Skeletal muscle satellite cell (primary cell): ENCODE measurements at regions not wholly inside any gene's neighbourhood (a gene's known extent, or its start where the extent isn't known, plus 50 kb on each side); places are given as distances from the start of the nearest gene placed in this dataset.
"Not testable (repeated sequence)": the region's sequence is repeated elsewhere in the genome, so short reads cannot be mapped to it uniquely, and the experiment has no call there.

ENCODE experiments used
- H3K27me3 ChIP-seq: 2 replicates; pipeline ENCODE4 v1.7.0; 2013; ENCODE audit warnings: low read length; ENCODE audit not compliant: control insufficient read depth, insufficient read depth
- H3K36me3 ChIP-seq: 2 replicates; pipeline ENCODE4 v1.7.0; 2013; ENCODE audit warnings: mild to moderate bottlenecking, control low read depth, low read length; ENCODE audit not compliant: insufficient read depth
- H3K4me1 ChIP-seq: 2 replicates; pipeline ENCODE4 v1.7.0; 2013; ENCODE audit warnings: low read length; ENCODE audit not compliant: control insufficient read depth, insufficient read depth
- H3K4me2 ChIP-seq: 2 replicates; pipeline ENCODE4 v1.7.0; 2013; ENCODE audit warnings: mild to moderate bottlenecking, low read length
- H3K4me3 ChIP-seq: 2 replicates; pipeline ENCODE4 v1.7.0; 2013; ENCODE audit warnings: low read length
- H3K9ac ChIP-seq: 2 replicates; pipeline ENCODE4 v1.7.0; 2013; ENCODE audit warnings: mild to moderate bottlenecking, low read depth, low read length, moderate library complexity
- H3K9me3 ChIP-seq: replicated peaks from 2 replicates; pipeline ENCODE4 v1.7.0; 2013; ENCODE audit warnings: mild to moderate bottlenecking, control low read depth, low read length

DNA sequence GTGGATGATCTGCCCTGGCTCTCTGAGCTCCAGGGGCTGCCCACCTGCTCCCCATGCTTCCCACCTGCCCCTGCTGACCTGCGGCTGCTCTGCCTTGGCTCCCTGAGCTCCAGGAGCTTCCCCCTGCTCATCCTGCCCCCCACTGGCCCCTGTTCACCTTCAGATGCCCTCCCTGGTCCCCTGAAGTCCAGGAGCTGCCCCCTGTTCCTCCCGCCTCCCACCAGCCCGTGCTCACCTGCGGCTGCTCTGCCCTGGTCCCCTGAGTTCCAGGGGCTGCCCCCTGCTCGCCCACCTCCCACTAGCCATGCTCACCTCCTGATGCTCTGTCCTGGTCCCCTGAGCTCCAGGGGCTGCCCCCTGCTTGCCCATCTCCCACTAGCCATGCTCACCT is 219.7 kb downstream of the TMEM121 start:
- Histone ChIP-seq H3K9me3 (peaks cover 7% of the 10 kb centered on the region), H3K27me3 (no peaks in the 10 kb centered on the region), H3K4me2 (no peak overlapping the region), H3K36me3 (no peaks in the 10 kb centered on the region), H3K9ac (no peak overlapping the region), H3K4me1 (no peaks in the 10 kb centered on the region), H3K4me3 (no peak overlapping the region)

DNA sequence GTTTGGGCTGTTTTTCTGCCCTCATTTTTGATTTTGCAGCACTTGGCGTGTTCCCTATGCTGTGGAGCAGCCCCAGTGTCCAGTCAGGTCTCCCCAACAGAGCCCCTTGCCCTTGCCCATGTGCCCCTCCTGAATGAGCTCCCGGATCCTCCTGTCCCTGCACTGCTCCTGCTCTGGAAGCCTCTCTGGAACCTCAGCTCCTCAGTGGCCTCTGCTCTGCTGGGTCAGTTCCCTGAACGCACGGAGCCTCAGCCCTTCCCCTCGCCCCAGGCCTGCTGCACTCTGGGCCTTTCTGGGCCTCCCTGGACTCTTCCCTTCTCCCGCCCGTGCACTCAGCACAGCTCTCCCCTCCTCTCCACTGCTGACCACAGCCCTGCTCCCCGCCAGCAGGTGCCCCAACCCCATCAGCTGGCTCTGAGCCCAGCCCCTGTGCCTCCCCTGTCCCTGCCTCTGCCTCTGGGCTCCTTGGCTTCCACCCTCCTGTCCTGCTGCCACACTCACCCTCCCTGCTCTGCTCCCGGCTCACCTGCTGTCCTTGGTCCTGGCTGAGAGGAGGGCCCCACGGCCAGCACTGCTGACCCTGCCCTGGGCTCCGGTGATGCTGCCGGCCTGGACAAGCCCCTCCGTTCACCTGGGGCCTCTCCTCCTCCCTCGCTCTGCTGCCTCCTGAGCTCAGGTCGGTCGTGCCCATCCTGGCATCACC is 220.6 kb downstream of the TMEM121 start:
- not testable (repeated sequence) for H3K9me3 ChIP-seq, H3K4me2 ChIP-seq, H3K36me3 ChIP-seq, H3K9ac ChIP-seq, H3K4me1 ChIP-seq, H3K4me3 ChIP-seq, H3K27me3 ChIP-seq

DNA sequence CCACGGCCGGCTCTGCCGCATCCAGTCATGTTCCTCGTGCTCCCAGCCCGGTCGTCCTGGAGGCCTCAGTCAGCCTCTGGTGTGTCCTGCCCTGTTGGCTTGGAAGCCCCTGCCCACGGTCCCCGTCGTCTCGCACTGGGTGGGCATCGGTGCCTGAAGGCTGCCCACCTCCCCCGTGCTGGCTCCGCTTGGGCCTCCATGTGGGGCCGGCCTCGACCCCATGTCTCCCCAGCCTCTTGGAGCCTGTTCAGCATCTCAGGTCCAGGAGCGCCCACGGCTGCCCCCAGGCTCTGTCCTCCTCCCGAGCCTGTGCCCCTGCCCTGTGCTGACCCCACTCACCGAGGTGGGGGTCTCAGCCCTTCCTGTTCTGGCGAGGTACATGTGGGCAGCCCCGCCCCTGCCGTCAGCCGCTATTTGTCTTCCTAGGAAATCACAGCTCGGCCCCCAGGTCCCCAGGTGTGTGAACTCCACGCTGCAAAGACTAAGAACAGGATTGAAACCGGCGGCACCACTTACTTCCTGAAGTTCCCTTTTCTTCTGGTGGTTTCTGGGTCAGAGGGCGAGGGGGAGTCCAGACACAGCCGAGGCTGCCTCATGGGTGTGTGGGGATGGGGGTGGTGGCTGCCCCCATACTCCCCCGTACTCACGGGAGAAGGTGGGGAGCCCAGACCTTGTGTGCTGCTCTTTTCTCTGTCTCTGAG is 221.3 kb downstream of the TMEM121 start:
- not testable (repeated sequence) for H3K4me3 ChIP-seq, H3K9me3 ChIP-seq, H3K36me3 ChIP-seq, H3K9ac ChIP-seq, H3K4me1 ChIP-seq, H3K27me3 ChIP-seq, H3K4me2 ChIP-seq

DNA sequence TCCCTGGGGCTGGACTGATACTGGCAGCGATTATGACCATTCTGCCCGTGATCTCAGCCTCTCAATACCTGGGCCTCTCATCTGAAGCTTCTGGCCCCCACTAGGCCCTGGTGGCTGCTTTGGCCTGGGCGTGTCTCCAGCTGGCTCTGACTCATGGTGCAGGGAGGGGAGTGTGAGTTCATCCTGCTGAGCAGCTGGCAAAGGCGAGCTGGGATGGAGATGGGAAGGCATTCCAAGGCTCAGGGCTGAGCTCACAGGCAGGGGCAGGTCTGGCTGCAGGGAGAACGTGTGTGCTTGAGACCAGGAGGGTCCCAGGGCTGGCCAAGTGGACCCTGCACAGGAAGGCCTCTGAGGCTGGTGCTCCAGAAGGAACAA is 221.8 kb downstream of the TMEM121 start:
- H3K27me3 ChIP-seq = no peaks in the 10 kb centered on the region

DNA sequence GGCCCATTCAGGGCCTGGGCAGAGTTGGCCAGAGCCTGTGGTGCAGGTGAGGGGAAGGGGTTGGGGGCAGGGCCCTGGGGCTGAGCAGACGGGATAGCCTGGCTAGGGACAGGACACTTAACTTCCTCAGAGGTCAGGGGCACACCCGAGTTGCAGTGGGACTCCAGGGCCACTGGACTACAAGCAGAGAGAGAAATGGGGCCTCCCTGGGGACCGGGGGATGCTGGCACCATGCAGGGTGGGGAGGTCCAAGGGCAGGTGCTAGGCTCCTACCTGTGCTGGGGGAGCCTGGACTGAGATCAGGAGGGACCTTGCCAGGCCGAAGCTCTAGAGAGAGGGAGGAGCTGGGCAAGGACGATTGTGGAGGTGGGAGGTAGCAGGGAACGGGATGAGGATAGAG is 222.3 kb downstream of the TMEM121 start:
- not testable (repeated sequence) for H3K27me3 ChIP-seq, H3K36me3 ChIP-seq, H3K9me3 ChIP-seq, H3K4me1 ChIP-seq, H3K9ac ChIP-seq, H3K4me3 ChIP-seq, H3K4me2 ChIP-seq

More for the DNA sequence above, 221.8 kb downstream of the TMEM121 start:
- Histone ChIP-seq H3K4me1 (no peaks in the 10 kb centered on the region), H3K4me2 (no peak overlapping the region), H3K4me3 (no peak overlapping the region), H3K9me3 (peaks cover 7% of the 10 kb centered on the region), H3K36me3 (no peaks in the 10 kb centered on the region), H3K9ac (no peak overlapping the region)

DNA sequence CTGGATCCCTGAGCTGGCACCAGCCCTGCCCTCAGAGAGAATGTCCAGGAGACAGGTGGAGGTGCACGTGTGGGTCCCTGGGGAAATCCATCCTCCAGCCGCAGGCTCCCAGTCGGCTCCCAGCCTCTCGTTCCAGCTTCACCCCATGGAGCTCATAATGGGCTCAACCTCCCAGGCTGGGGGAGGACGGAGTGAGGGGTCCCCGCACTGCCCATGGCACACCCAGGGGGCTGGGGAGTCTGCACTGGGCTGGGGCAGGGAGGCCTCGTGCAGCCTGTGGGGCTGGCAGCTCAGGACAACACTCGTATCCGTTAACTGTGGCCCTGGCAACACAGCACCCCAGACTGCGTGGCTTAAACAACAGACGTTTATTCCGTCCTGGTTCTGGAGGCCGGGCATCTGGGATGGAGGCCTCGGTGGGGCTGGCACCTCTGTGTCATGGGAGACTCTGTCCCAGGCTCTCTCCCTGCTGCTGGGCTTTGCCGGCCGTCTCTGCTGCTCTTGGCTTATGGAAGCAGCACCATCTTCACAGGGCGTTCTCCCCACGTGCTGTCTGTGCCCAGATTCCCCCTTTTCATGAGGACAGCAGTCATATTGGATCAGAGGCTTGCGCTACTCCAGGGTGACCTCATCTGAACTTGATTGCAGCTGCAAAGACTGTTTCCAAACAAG is 223.6 kb downstream of the TMEM121 start:
- not testable (repeated sequence) for H3K9me3 ChIP-seq, H3K27me3 ChIP-seq, H3K4me1 ChIP-seq, H3K4me2 ChIP-seq, H3K36me3 ChIP-seq, H3K9ac ChIP-seq, H3K4me3 ChIP-seq

- not testable (repeated sequence) for H3K4me1 ChIP-seq
These were observed 224.9 kb downstream of the TMEM121 start for GRCh38 chr14:105751291-105751751.

GRCh38 chr14:105752420-105752819 is 226.0 kb downstream of the TMEM121 start:
- H3K36me3 ChIP-seq, H3K9ac ChIP-seq, H3K27me3 ChIP-seq, H3K4me2 ChIP-seq, H3K9me3 ChIP-seq, H3K4me3 ChIP-seq, H3K4me1 ChIP-seq: not testable (repeated sequence)

More at GRCh38 chr14:105751291-105751751, 224.9 kb downstream of the TMEM121 start:
- not testable (repeated sequence) for H3K36me3 ChIP-seq, H3K9ac ChIP-seq, H3K27me3 ChIP-seq, H3K4me3 ChIP-seq, H3K4me2 ChIP-seq, H3K9me3 ChIP-seq

DNA sequence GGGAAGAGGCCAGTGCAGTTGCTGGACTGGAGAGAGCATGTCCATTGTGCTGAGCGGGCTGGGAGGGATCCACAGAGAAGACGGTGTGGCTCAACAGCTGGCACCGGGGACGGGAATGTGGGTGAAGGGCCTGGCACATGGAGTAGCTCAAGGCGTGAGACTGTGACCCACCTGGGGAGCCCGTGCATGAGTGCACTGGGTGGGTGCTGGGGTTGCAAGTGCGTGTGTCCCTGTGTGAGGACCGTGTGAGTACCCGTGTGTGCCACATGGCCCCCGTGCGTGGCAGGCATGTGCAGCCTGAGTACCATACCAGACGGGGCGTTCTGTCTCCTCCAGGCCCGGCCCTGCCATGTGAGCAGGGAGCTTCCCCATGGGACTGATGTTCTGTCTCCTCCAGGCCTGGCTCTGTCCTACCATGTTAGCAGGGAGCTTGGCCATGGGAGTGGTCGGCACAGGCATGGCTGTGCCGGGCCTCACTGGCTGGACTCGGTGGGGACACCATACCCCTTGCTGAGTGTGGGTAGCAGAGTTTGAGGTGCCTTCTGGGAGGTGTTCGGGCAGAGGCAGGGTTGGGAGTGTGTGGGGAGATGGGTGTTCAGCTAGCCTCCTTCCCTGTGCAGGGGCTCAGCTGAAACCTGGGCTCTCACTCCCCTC is 234.4 kb downstream of the TMEM121 start:
- Histone ChIP-seq H3K4me3 (no peak overlapping the region), H3K9me3 (no peaks in the 10 kb centered on the region), H3K4me2 (no peak overlapping the region), H3K4me1 (no peaks in the 10 kb centered on the region), H3K9ac (no peak overlapping the region), H3K27me3 (no peaks in the 10 kb centered on the region), H3K36me3 (no peaks in the 10 kb centered on the region)

DNA sequence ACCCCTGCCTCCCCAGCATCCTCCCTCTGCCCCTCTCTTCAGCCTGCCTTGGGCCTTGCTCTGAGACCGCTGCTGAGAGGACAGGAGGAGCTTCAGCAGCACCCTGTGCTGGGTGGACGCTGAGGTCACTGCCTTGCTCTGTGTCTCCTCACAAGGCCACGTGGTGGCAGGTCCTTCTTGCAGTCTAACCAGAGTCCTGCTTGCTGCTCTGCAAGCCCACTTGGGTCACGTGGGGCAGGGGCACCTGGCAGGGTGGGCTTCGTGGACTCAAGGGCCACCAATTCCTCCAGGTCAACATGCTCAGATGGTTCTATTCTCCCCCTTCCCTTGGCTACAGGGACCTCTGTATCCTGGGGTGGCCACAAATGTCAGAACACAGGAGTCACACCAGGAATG is 235.0 kb downstream of the TMEM121 start:
- H3K4me2 ChIP-seq, H3K4me3 ChIP-seq, H3K9ac ChIP-seq, H3K9me3 ChIP-seq, H3K4me1 ChIP-seq, H3K27me3 ChIP-seq, H3K36me3 ChIP-seq: not testable (repeated sequence)

DNA sequence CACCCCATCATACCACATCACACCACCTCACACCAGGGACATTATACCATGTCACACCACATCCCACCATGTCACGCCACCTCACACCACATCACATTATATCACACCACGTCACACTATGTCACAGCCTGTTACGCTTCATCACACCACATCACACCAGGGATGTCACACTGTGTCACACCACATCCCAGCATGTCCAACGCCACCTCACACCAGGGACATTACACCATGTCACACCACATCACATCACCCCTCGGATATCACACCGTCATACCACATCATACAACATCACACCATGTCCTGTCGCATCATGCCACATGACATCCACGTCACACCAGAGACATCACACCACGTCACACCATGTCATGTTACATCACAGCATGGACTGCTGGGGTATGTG is 235.5 kb downstream of the TMEM121 start:
- no peak overlapping the region for H3K9ac ChIP-seq
- H3K27me3 ChIP-seq = no peaks in the 10 kb centered on the region
- no peaks in the 10 kb centered on the region for H3K36me3 ChIP-seq
- peaks cover 9% of the 10 kb centered on the region for H3K9me3 ChIP-seq
- H3K4me2 ChIP-seq = no peak overlapping the region
- no peak overlapping the region for H3K4me3 ChIP-seq
- H3K4me1 ChIP-seq = no peaks in the 10 kb centered on the region
